ENCODE measurements at regions not wholly inside any gene's neighbourhood (a gene's known extent, or its start where the extent isn't known, plus 50 kb on each side); places are given as distances from the start of the nearest gene placed in this dataset.

- DNase-seq: no peak
Measured at GRCh38 chr3:7793786-7794185, 707.8 kb upstream of the LMCD1 start.

GRCh38 chr3:7798276-7798675 is 703.3 kb upstream of the LMCD1 start:
- no peak for DNase-seq

GRCh38 chr3:7800006-7800780 is 701.4 kb upstream of the LMCD1 start:
- DNase-seq: no peak

- DNase-seq: no peak
Measured at GRCh38 chr3:7812490-7812889, 689.1 kb upstream of the LMCD1 start.

- no peak for DNase-seq
Measured at GRCh38 chr3:7813365-7813764, 688.3 kb upstream of the LMCD1 start.

DNA sequence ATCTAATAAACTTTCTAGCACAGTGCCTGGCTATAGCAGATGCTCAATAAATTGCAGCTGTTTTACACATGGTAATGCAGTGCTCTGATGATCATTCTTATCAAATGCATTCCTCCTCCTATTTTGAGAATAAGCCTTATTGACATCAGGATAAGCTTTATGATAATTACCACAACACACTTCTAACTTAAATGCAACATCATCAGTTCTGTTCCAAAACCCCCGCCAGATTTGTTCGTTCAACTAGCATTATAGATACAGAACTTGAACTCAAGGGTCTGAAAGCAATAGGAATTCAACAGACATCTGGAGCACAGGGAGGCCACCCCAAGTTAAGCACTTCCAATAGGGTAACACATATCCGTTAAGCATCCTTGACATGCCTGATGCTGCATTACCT is 684.4 kb upstream of the LMCD1 start:
- no peak for DNase-seq

DNA sequence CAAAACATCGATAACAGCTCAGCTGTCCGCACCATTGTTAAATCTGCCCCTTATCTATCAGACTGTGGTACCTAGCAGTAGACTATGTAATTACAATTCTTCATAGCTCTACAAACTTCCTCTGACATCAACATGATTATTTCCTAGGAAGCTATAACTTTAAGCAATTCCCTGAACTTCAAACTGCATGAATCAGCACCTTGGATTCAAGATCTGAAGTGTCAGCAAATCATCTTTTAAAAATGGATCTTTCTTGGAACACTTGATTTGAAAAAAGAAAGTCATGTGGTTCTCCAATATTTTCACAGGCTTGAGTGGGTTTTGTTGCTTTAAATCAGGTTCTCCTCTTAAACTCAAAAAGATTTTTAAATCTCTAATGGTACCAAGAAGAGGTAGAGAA is 680.7 kb upstream of the LMCD1 start:
- DNase-seq: no peak

DNA sequence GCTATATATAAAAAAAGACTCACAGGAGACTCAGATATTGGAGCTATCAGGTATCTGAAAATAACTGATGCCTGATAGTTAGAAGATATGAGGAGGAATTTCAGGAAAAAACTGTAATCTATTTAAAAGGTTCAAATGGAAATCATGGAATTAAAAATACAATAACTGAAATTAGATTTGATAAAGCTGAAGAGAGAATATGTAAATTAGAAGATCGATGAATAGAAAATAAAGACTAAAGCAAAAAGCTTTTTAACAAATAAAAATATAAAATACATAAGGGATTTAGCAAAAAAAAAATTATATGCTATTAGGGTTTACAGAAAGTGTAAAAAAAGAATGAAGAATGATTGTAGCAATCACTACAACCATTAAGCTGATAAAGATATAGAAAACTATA is 679.8 kb upstream of the LMCD1 start:
- DNase-seq: no peak

DNA sequence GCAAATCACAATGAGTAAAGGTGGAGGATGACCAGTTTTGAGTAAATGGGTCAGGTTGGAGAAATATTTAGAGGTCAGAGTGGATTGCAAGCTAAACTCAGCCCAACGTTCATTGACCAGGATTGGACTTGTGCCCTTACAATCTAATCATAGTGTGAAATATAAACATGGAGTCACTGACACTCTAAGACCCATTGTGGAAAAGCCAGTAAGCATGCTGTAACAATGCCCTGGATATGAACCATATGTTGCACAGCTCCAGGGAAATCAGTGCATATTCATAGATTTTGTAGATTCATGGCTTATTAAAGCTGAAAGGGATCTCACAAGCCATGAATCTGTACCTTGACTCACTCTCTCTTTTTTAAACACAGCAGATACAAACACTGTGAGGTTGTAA is 660.2 kb upstream of the LMCD1 start:
- DNase-seq: no peak

DNA sequence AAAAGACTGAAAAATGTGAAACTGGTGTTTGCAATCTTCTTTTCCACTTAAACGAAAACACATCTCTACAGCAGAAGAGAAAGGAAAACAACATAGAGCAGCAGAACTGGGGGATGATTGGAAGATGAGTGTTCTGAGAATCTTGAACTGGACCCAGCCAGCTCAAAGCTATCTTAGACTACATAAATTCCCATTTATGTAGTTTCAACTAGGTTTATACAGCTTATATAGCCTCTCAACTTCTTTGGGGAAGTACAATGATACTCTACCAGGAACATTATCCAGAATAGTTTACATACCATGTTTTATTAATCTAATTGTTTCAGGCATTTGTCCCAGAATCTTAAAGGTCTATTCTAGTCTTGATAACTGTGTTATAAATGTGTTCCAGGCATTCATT is 658.2 kb upstream of the LMCD1 start:
- DNase-seq: no peak

DNA sequence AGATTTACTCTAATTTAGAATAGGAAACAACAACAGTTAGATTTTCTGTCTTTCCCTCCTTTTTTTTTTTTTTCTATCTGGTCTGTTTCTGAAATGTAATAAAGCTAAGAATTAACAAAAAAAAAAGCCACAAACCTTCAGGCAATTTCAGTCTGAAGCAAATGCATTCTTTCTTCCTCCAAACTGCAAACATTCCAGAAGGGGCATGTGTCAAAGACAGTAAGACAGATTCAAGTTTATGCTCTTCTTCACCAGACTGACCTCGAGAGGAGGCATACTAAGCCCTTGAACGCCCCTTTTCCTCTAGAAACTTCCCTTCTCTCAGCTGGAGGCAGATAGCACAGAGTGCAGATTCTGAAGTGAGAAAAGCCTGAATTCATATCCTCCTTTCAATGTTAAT is 654.6 kb upstream of the LMCD1 start:
- DNase-seq: no peak

DNA sequence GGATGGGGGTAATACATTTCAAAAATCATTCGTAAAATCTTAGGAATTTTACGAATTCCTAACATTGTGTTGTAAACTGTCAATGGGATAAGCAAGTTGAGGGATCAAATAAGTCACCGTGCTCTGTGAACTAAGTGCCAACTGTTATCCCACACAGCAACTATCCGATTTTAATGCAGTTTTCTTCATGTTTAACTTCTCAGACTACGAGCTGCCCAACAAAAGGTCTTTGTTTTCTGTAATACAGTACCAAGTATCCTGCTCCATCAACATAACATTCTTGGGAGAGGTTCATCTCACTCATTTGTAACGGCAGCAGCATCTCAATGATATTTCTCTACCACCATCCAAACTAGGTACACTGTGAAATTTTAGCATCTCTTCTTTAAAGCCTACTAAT is 654.1 kb upstream of the LMCD1 start:
- DNase-seq: no peak

GRCh38 chr3:7854266-7854665 is 647.4 kb upstream of the LMCD1 start:
- no peak for DNase-seq

GRCh38 chr3:7854721-7855120 is 646.9 kb upstream of the LMCD1 start:
- no peak for DNase-seq

GRCh38 chr3:7865611-7866010 is 636.0 kb upstream of the LMCD1 start:
- DNase-seq: no peak

GRCh38 chr3:7867587-7867986 is 634.0 kb upstream of the LMCD1 start:
- DNase-seq: no peak

GRCh38 chr3:7871003-7871560 is 630.5 kb upstream of the LMCD1 start:
- DNase-seq: no peak

DNA sequence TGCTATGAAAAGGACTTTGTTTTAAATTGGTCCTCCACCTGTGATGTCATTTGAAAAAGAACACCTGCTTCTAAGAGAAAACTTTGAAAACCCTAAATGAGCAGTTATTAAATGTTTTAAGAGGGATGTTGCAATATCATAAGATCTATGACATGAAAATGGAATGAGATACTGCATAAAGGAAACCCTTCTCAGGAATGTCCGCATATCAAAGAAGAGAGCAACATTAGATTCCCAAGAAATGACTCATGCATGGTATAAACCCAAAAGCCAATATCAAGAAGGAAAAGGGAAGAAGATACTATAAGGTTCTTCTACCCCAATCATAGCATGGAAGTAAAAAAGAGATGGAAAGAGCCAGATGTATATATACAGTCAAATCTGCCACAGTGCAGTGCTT is 627.5 kb upstream of the LMCD1 start:
- DNase-seq: no peak

DNA sequence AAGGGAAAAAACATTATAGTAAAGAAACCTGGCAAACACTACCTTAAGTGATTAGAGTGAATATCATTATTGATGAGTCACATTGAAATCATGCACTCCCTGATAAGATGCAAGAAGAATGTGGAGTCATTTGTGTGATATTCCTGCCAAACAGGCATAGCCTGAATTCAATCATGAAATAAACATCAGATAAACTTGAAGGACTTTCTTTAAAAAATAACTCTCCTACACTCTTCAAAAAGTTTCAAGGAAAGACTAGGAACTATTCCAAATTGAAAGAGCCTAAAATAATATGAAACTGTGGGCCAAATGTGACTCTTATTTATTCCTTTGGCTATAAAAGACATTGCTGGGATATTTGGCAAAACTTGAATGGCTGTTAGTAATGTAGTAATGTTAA is 625.7 kb upstream of the LMCD1 start:
- DNase-seq: no peak

GRCh38 chr3:7876741-7877297 is 624.8 kb upstream of the LMCD1 start:
- DNase-seq: no peak

DNA sequence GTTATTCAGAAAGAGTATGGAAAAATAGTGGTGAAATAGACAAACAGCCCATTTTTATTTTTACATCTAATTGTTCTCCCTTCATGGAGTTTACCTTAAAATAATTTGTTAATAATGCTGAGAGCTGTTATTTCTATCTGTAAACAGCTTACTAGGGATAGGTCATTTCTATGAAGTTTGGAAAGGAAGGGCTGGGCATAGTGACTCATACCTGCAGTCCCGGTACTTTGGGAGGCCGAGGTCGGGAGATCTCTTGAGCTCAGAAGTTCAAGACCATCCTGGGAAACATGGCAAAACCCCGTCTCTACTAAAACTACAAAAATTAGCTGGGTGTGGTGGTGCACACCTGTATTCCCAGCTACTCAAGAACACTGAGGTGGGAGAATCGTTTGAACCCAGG is 624.3 kb upstream of the LMCD1 start:
- DNase-seq: no peak

DNA sequence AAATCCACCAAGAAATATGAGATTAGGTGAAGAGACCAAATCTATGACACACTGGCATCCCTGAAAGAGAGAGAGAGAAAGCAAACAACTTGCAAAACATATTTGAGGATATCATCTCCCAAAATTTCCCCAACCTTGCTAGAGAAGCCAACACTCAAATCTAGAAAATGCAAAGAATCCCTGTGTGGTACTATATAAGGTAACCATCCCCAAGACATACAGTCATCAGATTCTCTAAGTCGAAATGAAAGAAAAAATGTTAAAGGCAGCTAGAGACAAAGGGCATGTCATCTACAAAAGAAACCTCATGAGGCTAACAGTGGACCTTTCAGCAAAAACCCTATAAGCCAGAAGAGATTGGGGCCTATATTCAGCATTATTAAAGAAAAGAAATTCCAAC is 622.1 kb upstream of the LMCD1 start:
- no peak for DNase-seq

GRCh38 chr3:7881946-7882345 is 619.7 kb upstream of the LMCD1 start:
- DNase-seq: no peak

GRCh38 chr3:7897655-7898054 is 604.0 kb upstream of the LMCD1 start:
- no peak for DNase-seq

DNA sequence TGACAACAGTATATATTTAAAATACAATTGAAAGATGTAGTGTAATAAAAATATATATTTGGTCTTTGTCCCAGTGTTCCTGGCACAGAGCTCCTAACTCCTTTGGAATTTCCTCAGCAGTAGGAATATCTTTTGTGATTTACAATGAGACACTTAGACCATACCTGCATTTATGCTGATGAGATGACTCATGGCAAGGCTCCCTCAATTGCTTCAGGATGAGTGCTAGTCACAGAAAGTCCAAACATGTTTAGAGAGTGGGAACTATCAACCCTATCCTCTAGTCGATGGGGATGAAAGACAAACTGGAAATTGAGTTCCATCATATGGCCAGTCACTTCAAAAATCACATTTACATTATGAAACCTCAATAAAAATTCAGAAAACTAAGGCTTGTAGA is 588.3 kb upstream of the LMCD1 start:
- no peak for DNase-seq

Data from COR-L47 (cell line).